Nephron (organoid): ENCODE measurements at regions not wholly inside any gene's neighbourhood (a gene's known extent, or its start where the extent isn't known, plus 50 kb on each side); places are given as distances from the start of the nearest gene placed in this dataset.

Experiments
- H3K27ac Mint-ChIP-seq, 3 experiments: 2 replicates each; pipeline ENCODE4 v1.8.0; 2020; ENCODE audit warnings: mixed read lengths in 3 of 3, mild to moderate bottlenecking in 2 of 3, moderate library complexity in 1 of 3
- H3K27me3 Mint-ChIP-seq: 2 replicates; pipeline ENCODE4 v1.8.0; 2021; ENCODE audit warnings: low read depth, mild to moderate bottlenecking, moderate library complexity, mixed read lengths
- H3K36me3 Mint-ChIP-seq: 2 replicates; pipeline ENCODE4 v1.8.0; 2020; ENCODE audit warnings: low read depth, mixed read lengths
- H3K4me1 Mint-ChIP-seq: 2 replicates; pipeline ENCODE4 v1.8.0; 2020; ENCODE audit warnings: mixed read lengths
- H3K4me3 Mint-ChIP-seq, 3 experiments: 2 replicates each; pipeline ENCODE4 v1.8.0; 2020; ENCODE audit warnings: mild to moderate bottlenecking in 3 of 3, mixed read lengths in 3 of 3, moderate library complexity in 2 of 3
- H3K9me3 Mint-ChIP-seq: 2 replicates; pipeline ENCODE4 v1.8.0; 2020; ENCODE audit warnings: mixed read lengths
- TF ChIP-seq, protein P1 (sequence below), 3 experiments: fragments of 200-600 bp; sonication (generic); IDR thresholded peaks; one replicate each; pipeline ENCODE4 v1.5.0; 2021; ENCODE audit warnings: antibody characterized with exemption in 3 of 3; ENCODE audit not compliant: unreplicated experiment in 3 of 3

GRCh38 chr6:133583907-133584427, 304.9 kb upstream of the TCF21 start:
- Mint-ChIP-seq H3K27me3 (no peaks in the 10 kb centered on the region), H3K36me3 (peaks cover 17% of the 10 kb centered on the region), H3K4me1 (peaks cover 16% of the 10 kb centered on the region), H3K9me3 (peaks cover 19% of the 10 kb centered on the region), H3K27ac (no peak overlapping the region), H3K4me3 (no peak overlapping the region)
- TF ChIP-seq, protein P1, sequence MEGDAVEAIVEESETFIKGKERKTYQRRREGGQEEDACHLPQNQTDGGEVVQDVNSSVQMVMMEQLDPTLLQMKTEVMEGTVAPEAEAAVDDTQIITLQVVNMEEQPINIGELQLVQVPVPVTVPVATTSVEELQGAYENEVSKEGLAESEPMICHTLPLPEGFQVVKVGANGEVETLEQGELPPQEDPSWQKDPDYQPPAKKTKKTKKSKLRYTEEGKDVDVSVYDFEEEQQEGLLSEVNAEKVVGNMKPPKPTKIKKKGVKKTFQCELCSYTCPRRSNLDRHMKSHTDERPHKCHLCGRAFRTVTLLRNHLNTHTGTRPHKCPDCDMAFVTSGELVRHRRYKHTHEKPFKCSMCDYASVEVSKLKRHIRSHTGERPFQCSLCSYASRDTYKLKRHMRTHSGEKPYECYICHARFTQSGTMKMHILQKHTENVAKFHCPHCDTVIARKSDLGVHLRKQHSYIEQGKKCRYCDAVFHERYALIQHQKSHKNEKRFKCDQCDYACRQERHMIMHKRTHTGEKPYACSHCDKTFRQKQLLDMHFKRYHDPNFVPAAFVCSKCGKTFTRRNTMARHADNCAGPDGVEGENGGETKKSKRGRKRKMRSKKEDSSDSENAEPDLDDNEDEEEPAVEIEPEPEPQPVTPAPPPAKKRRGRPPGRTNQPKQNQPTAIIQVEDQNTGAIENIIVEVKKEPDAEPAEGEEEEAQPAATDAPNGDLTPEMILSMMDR (IDR thresholded peaks at IDR 0.05; ENCODE audit: unreplicated experiment in 3 of 3) = no peak

- Mint-ChIP-seq H3K36me3 (peaks cover 17% of the 10 kb centered on the region), H3K9me3 (peaks cover 19% of the 10 kb centered on the region), H3K4me3 (no peak overlapping the region), H3K27ac (peak overlapping the region in 1 of 3 experiments; percentile 48), H3K27me3 (no peaks in the 10 kb centered on the region), H3K4me1 (peaks cover 16% of the 10 kb centered on the region)
- TF ChIP-seq, protein P1 (IDR thresholded peaks at IDR 0.05; ENCODE audit: unreplicated experiment in 3 of 3) = no peak
Measured at GRCh38 chr6:133584823-133585222, 304.1 kb upstream of the TCF21 start.

- peaks cover 12% of the 10 kb centered on the region for H3K9me3 Mint-ChIP-seq
- TF ChIP-seq, protein P1 (IDR thresholded peaks at IDR 0.05; ENCODE audit: unreplicated experiment in 3 of 3) = no peak
Measured at GRCh38 chr6:133585978-133586377, 302.9 kb upstream of the TCF21 start.

DNA sequence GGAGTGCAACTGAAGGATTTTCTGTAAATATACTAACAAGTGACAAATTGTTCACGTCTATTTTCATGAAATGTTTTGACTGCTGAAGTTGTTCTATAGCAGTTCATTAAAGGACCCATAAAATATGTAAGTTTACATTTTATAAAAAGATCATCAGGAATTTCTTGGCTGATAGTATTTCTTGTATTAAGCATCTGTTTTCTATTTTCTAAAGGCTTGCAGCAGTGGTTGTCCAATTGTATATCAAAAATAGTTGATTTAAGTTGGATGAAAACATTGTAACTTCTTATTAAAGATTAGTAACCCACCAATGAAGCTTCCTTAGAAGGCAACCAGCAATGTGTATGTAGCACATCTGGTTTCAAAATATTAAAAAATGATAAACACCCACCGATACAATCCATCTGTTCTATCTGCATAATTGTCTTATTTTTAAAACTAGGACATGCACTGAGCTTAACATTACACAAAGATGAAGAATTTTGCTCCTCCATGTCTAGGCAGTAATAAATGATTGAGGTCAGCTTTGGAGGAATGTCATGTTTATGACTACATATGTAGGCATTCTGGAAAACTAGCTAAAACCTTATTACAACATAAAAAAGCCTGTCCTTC, 301.3 kb upstream of the TCF21 start:
- Mint-ChIP-seq H3K27me3 (no peaks in the 10 kb centered on the region), H3K4me3 (no peak overlapping the region), H3K4me1 (peaks cover 26% of the 10 kb centered on the region), H3K9me3 (no peaks in the 10 kb centered on the region), H3K27ac (peak overlapping the region; percentile 86 to 90 (median 89)), H3K36me3 (no peaks in the 10 kb centered on the region)
- TF ChIP-seq, protein P1 (IDR thresholded peaks at IDR 0.05; ENCODE audit: unreplicated experiment in 3 of 3) = no peak

More at GRCh38 chr6:133585978-133586377, 302.9 kb upstream of the TCF21 start:
- Mint-ChIP-seq H3K27ac (peak overlapping the region; percentile 27 to 37 (median 31)), H3K4me1 (peaks cover 20% of the 10 kb centered on the region), H3K27me3 (no peaks in the 10 kb centered on the region), H3K36me3 (peaks cover 13% of the 10 kb centered on the region), H3K4me3 (no peak overlapping the region)

DNA sequence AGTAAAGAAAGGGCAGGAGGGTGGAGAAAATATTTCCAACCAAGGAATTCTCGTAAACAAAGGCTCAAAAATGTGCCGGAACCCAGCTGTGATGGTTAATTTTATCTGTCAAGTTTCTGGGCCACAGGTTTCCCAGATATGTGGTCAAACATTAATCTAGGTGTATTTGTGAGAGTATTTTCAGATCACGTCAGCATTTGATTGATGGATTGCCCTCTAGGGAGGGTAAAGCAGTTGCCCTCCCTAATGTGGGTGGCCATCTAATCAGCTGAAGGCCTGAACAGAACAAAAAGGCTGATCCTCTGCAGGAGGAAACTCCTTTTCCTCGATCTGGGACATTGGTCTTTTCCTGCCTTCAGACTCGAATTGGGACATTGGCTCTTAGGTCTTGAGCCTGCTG, 298.7 kb upstream of the TCF21 start:
- no peaks in the 10 kb centered on the region for H3K9me3 Mint-ChIP-seq
- H3K27me3 Mint-ChIP-seq = no peaks in the 10 kb centered on the region
- H3K4me1 Mint-ChIP-seq = peaks cover 31% of the 10 kb centered on the region
- no peaks in the 10 kb centered on the region for H3K36me3 Mint-ChIP-seq
- peak overlapping the region; percentile 55 to 96 (median 76) for H3K27ac Mint-ChIP-seq
- TF ChIP-seq, protein P1 (IDR thresholded peaks at IDR 0.05; ENCODE audit: unreplicated experiment in 3 of 3) = no peak
- no peak overlapping the region for H3K4me3 Mint-ChIP-seq

DNA sequence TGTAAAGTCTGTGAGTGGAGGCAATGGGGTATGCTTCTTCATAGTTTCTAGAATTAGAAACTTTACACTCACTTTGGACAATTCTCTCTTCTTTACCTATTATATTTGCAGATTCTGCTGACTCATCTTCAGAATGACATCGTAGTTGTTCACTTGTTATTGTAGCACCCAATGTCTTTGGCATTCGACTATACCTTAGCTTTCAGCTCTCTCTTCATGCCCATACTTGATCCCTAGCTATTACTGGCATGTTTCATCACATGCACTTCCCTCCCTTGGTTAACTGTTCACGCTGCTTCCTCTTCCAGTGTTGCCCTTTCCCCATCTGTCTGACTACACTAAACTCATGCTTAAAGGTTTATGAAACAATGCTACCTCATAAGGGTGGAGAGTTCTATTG, 298.1 kb upstream of the TCF21 start:
- H3K9me3 Mint-ChIP-seq = no peaks in the 10 kb centered on the region
- peak overlapping the region; percentile 19 to 96 (median 21) for H3K27ac Mint-ChIP-seq
- H3K4me3 Mint-ChIP-seq = no peak overlapping the region
- H3K27me3 Mint-ChIP-seq = no peaks in the 10 kb centered on the region
- H3K36me3 Mint-ChIP-seq = no peaks in the 10 kb centered on the region
- TF ChIP-seq, protein P1 (IDR thresholded peaks at IDR 0.05; ENCODE audit: unreplicated experiment in 3 of 3) = no peak
- H3K4me1 Mint-ChIP-seq = peaks cover 37% of the 10 kb centered on the region
